RWPE1 (cell line): ENCODE measurements at regions not wholly inside any gene's neighbourhood (a gene's known extent, or its start where the extent isn't known, plus 50 kb on each side); places are given as distances from the start of the nearest gene placed in this dataset.

Experiments used
- CTCF ChIA-PET: fragments of 350-600 bp; sonication (Branson Sonifier 250); formaldehyde crosslinking; extraction: SDS; loops from one replicate; lab custom pipeline; 2021; lab: Yijun Ruan, JAX
- POLR2A ChIA-PET: fragments of 400-600 bp; formaldehyde crosslinking; extraction: SDS; loops from one replicate; lab custom pipeline; 2020; ENCODE audit warnings: antibody characterized with exemption; ENCODE audit not compliant: low non-redundant PET; lab: Yijun Ruan, JAX
- DNase-seq: peaks from one replicate; pipeline ENCODE4 v3.0.0; 2012; ENCODE audit warnings: low spot score
- H3K27ac ChIP-seq: fragments of 450-650 bp; 2 replicates; pipeline ENCODE4 v1.5.1; 2017
- CTCF ChIP-seq: fragments of 450-650 bp; conservative IDR thresholded peaks from 2 replicates; pipeline ENCODE4 v1.5.1; 2017; ENCODE audit warnings: low read depth, mild to moderate bottlenecking

GRCh38 chr5:75848077-75848476 lies 130.8 kb upstream of the POC5 start:
- ChIA-PET CTCF (no interaction called here), POLR2A (no interaction called here)
- no peak for DNase-seq
- no peak overlapping the region for H3K27ac ChIP-seq
- no peak for TF ChIP-seq CTCF

GRCh38 chr5:75847561-75848021 lies 130.4 kb upstream of the POC5 start:
- TF ChIP-seq CTCF: no peak
- POLR2A ChIA-PET: no interaction called here
- DNase-seq: no peak
- CTCF ChIA-PET: interaction anchor here (0.8 kb wide), 1 partner anchor 20 kb away, joined by 4 read pairs; no protein-coding TSS in a partner anchor
- H3K27ac ChIP-seq: no peak overlapping the region

- no peak overlapping the region for H3K27ac ChIP-seq
- CTCF ChIA-PET: interaction anchor here (0.6 kb wide), 1 partner anchor 39 kb away, joined by 4 read pairs; no protein-coding TSS in a partner anchor
- TF ChIP-seq CTCF: no peak
- DNase-seq: no peak
- POLR2A ChIA-PET: no interaction called here
These were observed 127.1 kb upstream of the POC5 start for GRCh38 chr5:75844301-75844700.

GRCh38 chr5:75843319-75843718 lies 126.1 kb upstream of the POC5 start:
- TF ChIP-seq CTCF: no peak
- H3K27ac ChIP-seq: no peak overlapping the region
- DNase-seq: no peak
- POLR2A ChIA-PET: no interaction called here
- CTCF ChIA-PET: no interaction called here

- H3K27ac ChIP-seq: no peak overlapping the region
- no peak for DNase-seq
- no peak for TF ChIP-seq CTCF
- CTCF ChIA-PET: no interaction called here
- POLR2A ChIA-PET: no interaction called here
These were observed 122.3 kb upstream of the POC5 start for GRCh38 chr5:75839547-75839946.

GRCh38 chr5:75837258-75837841 lies 120.1 kb upstream of the POC5 start:
- no peak for DNase-seq
- TF ChIP-seq CTCF: no peak
- no peak overlapping the region for H3K27ac ChIP-seq
- POLR2A ChIA-PET: no interaction called here
- CTCF ChIA-PET: no interaction called here
